Endothelial cell (in vitro differentiated cells): ENCODE measurements at regions not wholly inside any gene's neighbourhood (a gene's known extent, or its start where the extent isn't known, plus 50 kb on each side); places are given as distances from the start of the nearest gene placed in this dataset.

ENCODE experiments used
- DNase-seq: peaks from one replicate; pipeline ENCODE4 v3.0.0; 2021; ENCODE audit warnings: low spot score
- H3K27ac Mint-ChIP-seq: one replicate; pipeline ENCODE4 v1.8.0; 2021; ENCODE audit warnings: mixed read lengths, inconsistent platforms; ENCODE audit not compliant: unreplicated experiment
- H3K27me3 Mint-ChIP-seq: one replicate; pipeline ENCODE4 v1.8.0; 2021; ENCODE audit warnings: mild to moderate bottlenecking, moderate library complexity, mixed read lengths, inconsistent platforms; ENCODE audit not compliant: unreplicated experiment
- H3K36me3 Mint-ChIP-seq: one replicate; pipeline ENCODE4 v1.8.0; 2021; ENCODE audit warnings: mild to moderate bottlenecking, low read depth, mixed read lengths, inconsistent platforms; ENCODE audit not compliant: unreplicated experiment
- H3K4me1 Mint-ChIP-seq: one replicate; pipeline ENCODE4 v1.8.0; 2021; ENCODE audit warnings: mild to moderate bottlenecking, mixed read lengths, inconsistent platforms; ENCODE audit not compliant: unreplicated experiment
- H3K4me3 Mint-ChIP-seq: one replicate; pipeline ENCODE4 v1.8.0; 2021; ENCODE audit warnings: mild to moderate bottlenecking, mixed read lengths, inconsistent platforms; ENCODE audit not compliant: unreplicated experiment
- H3K9me3 Mint-ChIP-seq: one replicate; pipeline ENCODE4 v1.8.0; 2021; ENCODE audit warnings: mixed read lengths, inconsistent platforms; ENCODE audit not compliant: unreplicated experiment
- TF ChIP-seq, protein P1 (sequence below): fragments of 200-600 bp; sonication (generic); IDR thresholded peaks from one replicate; pipeline ENCODE4 v1.5.0; 2021; ENCODE audit warnings: antibody characterized with exemption; ENCODE audit not compliant: unreplicated experiment

DNA sequence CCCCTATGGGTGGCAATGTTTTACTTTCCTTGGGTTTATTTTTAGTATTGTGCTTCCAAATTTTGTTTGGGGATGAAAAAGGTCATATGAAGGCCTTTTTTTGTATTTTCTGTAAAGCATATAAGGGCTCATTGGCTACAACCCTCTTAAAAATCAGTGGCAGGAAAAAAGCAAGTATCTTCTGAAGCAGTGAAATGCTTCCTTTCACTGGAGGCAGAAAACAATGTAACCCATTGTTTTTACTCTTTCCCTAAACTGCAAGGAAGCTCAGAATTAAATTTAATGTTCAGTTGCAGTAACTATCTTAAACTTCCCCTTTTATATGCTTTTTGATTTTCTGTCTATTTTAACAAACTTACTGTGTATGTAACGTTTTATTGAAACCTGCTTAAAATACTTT is 148.7 kb upstream of the LYZL1 start:
- no peak for DNase-seq
- Mint-ChIP-seq H3K27me3 (no peaks in the 10 kb centered on the region), H3K36me3 (no peaks in the 10 kb centered on the region), H3K4me3 (no peak overlapping the region), H3K9me3 (no peaks in the 10 kb centered on the region), H3K27ac (peak overlapping the region; percentile 74), H3K4me1 (peaks cover 13% of the 10 kb centered on the region)
- TF ChIP-seq, protein P1, sequence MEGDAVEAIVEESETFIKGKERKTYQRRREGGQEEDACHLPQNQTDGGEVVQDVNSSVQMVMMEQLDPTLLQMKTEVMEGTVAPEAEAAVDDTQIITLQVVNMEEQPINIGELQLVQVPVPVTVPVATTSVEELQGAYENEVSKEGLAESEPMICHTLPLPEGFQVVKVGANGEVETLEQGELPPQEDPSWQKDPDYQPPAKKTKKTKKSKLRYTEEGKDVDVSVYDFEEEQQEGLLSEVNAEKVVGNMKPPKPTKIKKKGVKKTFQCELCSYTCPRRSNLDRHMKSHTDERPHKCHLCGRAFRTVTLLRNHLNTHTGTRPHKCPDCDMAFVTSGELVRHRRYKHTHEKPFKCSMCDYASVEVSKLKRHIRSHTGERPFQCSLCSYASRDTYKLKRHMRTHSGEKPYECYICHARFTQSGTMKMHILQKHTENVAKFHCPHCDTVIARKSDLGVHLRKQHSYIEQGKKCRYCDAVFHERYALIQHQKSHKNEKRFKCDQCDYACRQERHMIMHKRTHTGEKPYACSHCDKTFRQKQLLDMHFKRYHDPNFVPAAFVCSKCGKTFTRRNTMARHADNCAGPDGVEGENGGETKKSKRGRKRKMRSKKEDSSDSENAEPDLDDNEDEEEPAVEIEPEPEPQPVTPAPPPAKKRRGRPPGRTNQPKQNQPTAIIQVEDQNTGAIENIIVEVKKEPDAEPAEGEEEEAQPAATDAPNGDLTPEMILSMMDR: no peak

DNA sequence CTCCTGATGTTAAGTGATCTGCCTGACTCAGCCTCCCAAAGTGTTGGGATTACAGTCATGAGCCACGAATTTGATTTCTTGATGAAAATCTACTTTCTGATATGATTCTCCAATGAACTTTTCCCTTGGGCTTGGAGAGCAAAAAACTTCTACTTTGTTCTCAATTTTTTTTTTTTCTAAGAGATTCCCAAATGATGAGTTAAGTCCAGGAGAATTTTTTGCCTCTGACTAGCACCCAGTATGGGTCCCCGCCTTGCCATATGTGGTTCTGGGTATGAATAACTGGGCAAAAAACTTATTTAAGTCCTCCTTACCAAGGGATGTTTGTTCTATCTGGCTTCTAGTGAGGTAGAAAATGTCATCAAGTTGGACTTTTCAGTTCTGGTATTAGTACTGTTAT is 147.9 kb upstream of the LYZL1 start:
- H3K4me1 Mint-ChIP-seq: peaks cover 11% of the 10 kb centered on the region
- no peaks in the 10 kb centered on the region for H3K36me3 Mint-ChIP-seq
- H3K27ac Mint-ChIP-seq: no peak overlapping the region
- H3K9me3 Mint-ChIP-seq: no peaks in the 10 kb centered on the region
- TF ChIP-seq, protein P1: no peak
- DNase-seq: no peak
- H3K27me3 Mint-ChIP-seq: no peaks in the 10 kb centered on the region
- no peak overlapping the region for H3K4me3 Mint-ChIP-seq

DNA sequence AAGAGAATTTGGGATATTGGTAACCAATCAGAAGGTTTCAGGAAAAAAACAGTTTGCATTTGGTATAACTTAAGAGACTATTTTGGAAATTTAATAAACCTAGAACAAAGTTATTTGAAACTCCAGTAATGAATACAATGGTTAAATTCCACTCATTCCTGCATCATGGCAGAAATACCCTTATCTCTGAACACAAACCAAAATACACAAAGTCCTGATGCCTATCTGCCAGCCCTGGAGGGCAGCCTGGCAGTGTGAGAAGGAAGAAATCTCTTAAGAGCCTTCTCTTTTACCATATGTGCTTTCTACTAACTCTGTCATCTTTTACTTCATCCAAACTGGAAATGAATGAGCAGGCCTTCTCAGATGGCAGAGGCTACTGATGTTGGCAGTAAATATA is 147.1 kb upstream of the LYZL1 start:
- no peak for DNase-seq
- Mint-ChIP-seq H3K4me1 (peaks cover 11% of the 10 kb centered on the region), H3K27ac (no peak overlapping the region), H3K4me3 (no peak overlapping the region), H3K9me3 (no peaks in the 10 kb centered on the region), H3K36me3 (no peaks in the 10 kb centered on the region), H3K27me3 (no peaks in the 10 kb centered on the region)
- TF ChIP-seq, protein P1: no peak

DNA sequence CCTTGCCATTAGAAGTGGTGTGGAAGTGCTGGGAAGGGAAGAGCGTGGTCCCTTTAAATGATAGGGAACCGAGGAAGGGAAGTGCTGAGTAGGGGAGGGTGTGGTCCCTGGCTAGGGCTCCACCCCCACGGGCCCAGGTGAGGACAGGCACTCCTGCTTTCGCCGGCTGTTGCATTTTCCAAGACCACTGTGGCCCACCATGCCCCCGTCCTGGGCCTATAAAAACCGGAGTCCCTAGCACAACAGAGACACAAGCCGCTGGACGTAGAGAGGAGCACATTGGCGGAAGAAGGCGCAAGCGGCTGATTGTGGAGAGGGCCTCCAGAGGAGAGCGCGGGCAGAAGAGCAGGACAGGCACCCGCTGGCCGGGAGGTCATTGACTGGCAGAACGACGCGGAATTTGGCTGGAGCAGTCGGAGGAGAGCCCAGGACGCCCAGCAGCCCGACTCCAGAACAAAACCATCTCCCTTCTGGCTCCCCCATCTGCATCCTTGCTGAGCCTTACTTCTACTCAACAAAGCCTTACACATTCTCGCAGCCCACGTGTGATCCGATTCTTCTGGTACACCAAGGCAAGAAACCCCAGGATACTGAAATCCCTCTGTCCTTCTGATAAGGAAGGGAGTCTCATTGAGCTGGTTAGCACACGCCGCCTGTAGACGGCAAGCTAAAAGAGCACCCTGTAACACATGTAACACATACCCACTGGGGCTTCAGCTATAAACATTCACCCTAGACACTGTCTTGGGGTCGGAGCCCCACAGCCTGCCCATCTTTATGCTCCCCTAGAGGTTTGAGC is 146.2 kb upstream of the LYZL1 start:
- H3K4me1 Mint-ChIP-seq: peaks cover 11% of the 10 kb centered on the region
- no peak overlapping the region for H3K27ac Mint-ChIP-seq

DNA sequence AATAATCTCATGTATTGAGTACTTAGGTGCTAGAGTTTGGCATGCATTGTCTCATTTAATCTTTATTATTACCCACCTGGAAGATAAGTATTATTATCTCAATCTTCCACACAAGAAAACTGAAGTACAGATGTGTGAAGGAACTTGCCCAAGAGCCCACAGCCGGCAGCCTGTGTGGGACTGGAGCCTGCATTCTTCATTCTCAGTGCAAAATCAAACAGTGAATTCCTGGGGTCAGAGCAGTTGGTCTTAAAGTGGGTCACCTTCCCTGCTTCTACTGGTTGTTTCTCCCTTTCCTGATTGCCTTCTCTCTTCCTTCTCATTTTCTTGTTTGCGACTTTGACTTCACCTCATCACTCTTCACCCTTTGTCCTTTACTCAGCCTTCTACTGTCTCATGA is 144.7 kb upstream of the LYZL1 start:
- Mint-ChIP-seq H3K27ac (no peak overlapping the region), H3K4me1 (peaks cover 11% of the 10 kb centered on the region), H3K36me3 (no peaks in the 10 kb centered on the region), H3K9me3 (no peaks in the 10 kb centered on the region), H3K4me3 (no peak overlapping the region), H3K27me3 (no peaks in the 10 kb centered on the region)
- TF ChIP-seq, protein P1: no peak
- DNase-seq: no peak

More for the DNA sequence above, 146.2 kb upstream of the LYZL1 start:
- H3K36me3 Mint-ChIP-seq: no peaks in the 10 kb centered on the region
- TF ChIP-seq, protein P1: no peak
- H3K27me3 Mint-ChIP-seq: no peaks in the 10 kb centered on the region
- peak overlapping the region; percentile 72 for H3K4me3 Mint-ChIP-seq
- DNase-seq: no peak
- no peaks in the 10 kb centered on the region for H3K9me3 Mint-ChIP-seq
